ENCODE measurements at regions not wholly inside any gene's neighbourhood (a gene's known extent, or its start where the extent isn't known, plus 50 kb on each side); places are given as distances from the start of the nearest gene placed in this dataset.
A peak's percentile ranks its signal among the peaks of the same experiment; 100 is the strongest.
"Not testable (repeated sequence)": the region's sequence is repeated elsewhere in the genome, so short reads cannot be mapped to it uniquely, and the experiment has no call there.

GRCh38 chr10:87416892-87417291 lies 59.3 kb downstream of the NUTM2D start:
- 34 to 42% methylated on average over 3 of the region's 3 CpGs for WGBS, 2 donors

GRCh38 chr10:87422641-87423040 lies 65.1 kb downstream of the NUTM2D start:
- intact Hi-C loops (cut with DNase I); H3K4me3 ChIP-seq; H3K27ac ChIP-seq; H3K36me3 ChIP-seq; DNase-seq; H3K9me3 ChIP-seq; H3K27me3 ChIP-seq; H3K4me1 ChIP-seq: not testable (repeated sequence)

More at GRCh38 chr10:87416892-87417291, 59.3 kb downstream of the NUTM2D start:
- H3K9me3 ChIP-seq; H3K4me1 ChIP-seq; H3K27me3 ChIP-seq; H3K4me3 ChIP-seq; H3K27ac ChIP-seq; intact Hi-C loops (cut with DNase I); H3K36me3 ChIP-seq; DNase-seq: not testable (repeated sequence)

- H3K9me3 ChIP-seq; H3K4me1 ChIP-seq; H3K27ac ChIP-seq; DNase-seq; H3K4me3 ChIP-seq; intact Hi-C loops (cut with DNase I); H3K36me3 ChIP-seq; H3K27me3 ChIP-seq: not testable (repeated sequence)
- 70 to 79% methylated on average over 3 of the region's 3 CpGs for WGBS, 2 donors
Measured at GRCh38 chr10:87424697-87425373, 67.3 kb downstream of the NUTM2D start.

GRCh38 chr10:87433836-87434235 lies 70.9 kb upstream of the MINPP1 start:
- no CpG with 5 or more reads among the region's 4 CpGs for WGBS, 2 donors
- H3K4me1 ChIP-seq; H3K27me3 ChIP-seq; H3K36me3 ChIP-seq; H3K27ac ChIP-seq; intact Hi-C loops (cut with DNase I); DNase-seq; H3K9me3 ChIP-seq; H3K4me3 ChIP-seq: not testable (repeated sequence)

- H3K4me1 ChIP-seq; intact Hi-C loops (cut with DNase I); H3K36me3 ChIP-seq; H3K27ac ChIP-seq; H3K4me3 ChIP-seq; DNase-seq; H3K9me3 ChIP-seq; H3K27me3 ChIP-seq: not testable (repeated sequence)
- WGBS, 2 donors = 100% methylated on average over 1 of the region's 3 CpGs
Measured at GRCh38 chr10:87435295-87435826, 69.3 kb upstream of the MINPP1 start.

GRCh38 chr10:87436104-87436503 lies 68.6 kb upstream of the MINPP1 start:
- H3K4me3 ChIP-seq; H3K36me3 ChIP-seq; DNase-seq; H3K9me3 ChIP-seq; intact Hi-C loops (cut with DNase I); H3K27me3 ChIP-seq; H3K27ac ChIP-seq; H3K4me1 ChIP-seq: not testable (repeated sequence)
- TF ChIP-seq CTCF (IDR thresholded peaks at IDR 0.05) = peak in 1 of 6 experiments; percentile 13
- WGBS, 2 donors = no CpG with 5 or more reads among the region's 14 CpGs

GRCh38 chr10:87437450-87437849 lies 67.2 kb upstream of the MINPP1 start:
- DNase-seq; intact Hi-C loops (cut with DNase I): not testable (repeated sequence)
- WGBS, 2 donors = 29 to 36% methylated on average over 1 of the region's 2 CpGs

More at GRCh38 chr10:87437450-87437849, 67.2 kb upstream of the MINPP1 start:
- not testable (repeated sequence) for H3K4me1 ChIP-seq, H3K4me3 ChIP-seq, H3K9me3 ChIP-seq, H3K36me3 ChIP-seq, H3K27ac ChIP-seq, H3K27me3 ChIP-seq

All from esophagus squamous epithelium (tissue), 5 donors.